B cell (primary cell): ENCODE measurements at regions not wholly inside any gene's neighbourhood (a gene's known extent, or its start where the extent isn't known, plus 50 kb on each side); places are given as distances from the start of the nearest gene placed in this dataset.

ENCODE experiments used
- ATAC-seq: fragments of 200-7000 bp; cut with Tn5 transposase; one replicate; pipeline ENCODE4 v1.10.0; 2021; ENCODE audit warnings: low read depth, mild to moderate bottlenecking, moderate number of reproducible peaks, moderate library complexity
- CTCF ChIA-PET: fragments of 350-600 bp; sonication (Branson Sonifier 250); formaldehyde crosslinking; loops from one replicate; lab custom pipeline; 2021; ENCODE audit warnings: antibody characterized with exemption, inconsistent platforms; lab: Charles Lee
- POLR2A ChIA-PET: fragments of 350-600 bp; sonication (Branson Sonifier 250); formaldehyde crosslinking; loops from one replicate; lab custom pipeline; 2021; ENCODE audit warnings: antibody characterized with exemption; lab: Charles Lee
- DNase-seq: peaks from one replicate; pipeline ENCODE4 v3.0.0; 2013
- H2AFZ ChIP-seq: 2 replicates; pipeline ENCODE4 v1.6.1; 2012; ENCODE audit warnings: mild to moderate bottlenecking, low read depth, low read length; ENCODE audit not compliant: insufficient read depth, poor library complexity, severe bottlenecking
- H3K27ac ChIP-seq, 2 donors: 1 replicate in 1 of 2; 2 replicates in 1 of 2; pipeline ENCODE4 v1.5.1; 2012 to 2013; ENCODE audit warnings: low read length in 2 of 2, mild to moderate bottlenecking in 2 of 2, moderate library complexity in 1 of 2
- H3K27me3 ChIP-seq, 4 experiments: fragments of 200-600 bp in 1 of 4; sonication (generic) in 1 of 4; replicated peaks in 1 of 4; 1 replicate in 2 of 4; 2 replicates in 2 of 4; pipeline versions ENCODE4 v1.6.1 to v1.7.0; 2013 to 2016; ENCODE audit warnings: low read length in 3 of 4, mild to moderate bottlenecking in 2 of 4, mixed read lengths in 1 of 4, moderate library complexity in 1 of 4; ENCODE audit not compliant: insufficient read depth in 4 of 4, control insufficient read depth in 3 of 4; ENCODE audit errors: control extremely low read depth in 1 of 4
- H3K36me3 ChIP-seq, 2 experiments: replicated peaks in 1 of 2; 1 replicate in 1 of 2; 2 replicates in 1 of 2; pipeline versions ENCODE4 v1.6.1 to v1.7.1; 2013; ENCODE audit warnings: low read length in 1 of 2; ENCODE audit not compliant: insufficient read depth in 2 of 2, control insufficient read depth in 1 of 2; ENCODE audit errors: control extremely low read depth in 1 of 2, extremely low read depth in 1 of 2
- H3K4me1 ChIP-seq, 2 donors: fragments of 200-600 bp in 1 of 2; sonication (generic) in 1 of 2; 1 replicate in 1 of 2; 2 replicates in 1 of 2; pipeline versions ENCODE4 v1.5.1 to v1.6.1; 2013 to 2017; ENCODE audit warnings: low read length in 2 of 2; ENCODE audit not compliant: control insufficient read depth in 2 of 2, insufficient read depth in 2 of 2
- H3K4me2 ChIP-seq: replicated peaks from 2 replicates; pipeline ENCODE3; 2012; ENCODE audit warnings: mild to moderate bottlenecking, low read depth, low read length; ENCODE audit not compliant: poor library complexity, severe bottlenecking
- H3K4me3 ChIP-seq, 5 experiments: fragments of 200-600 bp in 1 of 5; sonication (generic) in 1 of 5; 1 replicate in 3 of 5; 2 replicates in 2 of 5; pipeline versions ENCODE4 v1.5.1 to v1.7.0; 2011 to 2016; ENCODE audit warnings: low read length in 4 of 5, mild to moderate bottlenecking in 4 of 5, low read depth in 2 of 5, control low read depth in 1 of 5, moderate library complexity in 1 of 5; ENCODE audit not compliant: insufficient read depth in 1 of 5; ENCODE audit errors: control extremely low read depth in 1 of 5, extremely low read depth in 1 of 5
- H3K79me2 ChIP-seq: fragments of 200-600 bp; sonication (generic); one replicate; pipeline ENCODE4 v1.6.0; 2016; ENCODE audit warnings: low read length; ENCODE audit not compliant: control insufficient read depth, insufficient read depth
- H3K9ac ChIP-seq: fragments of 200-600 bp; sonication (generic); 2 replicates; pipeline ENCODE4 v1.6.1; 2017; ENCODE audit warnings: mild to moderate bottlenecking, low read length, moderate library complexity
- H3K9me3 ChIP-seq, 3 donors: one replicate each; pipeline versions ENCODE4 v1.6.1 to v1.7.1; 2013; ENCODE audit warnings: low read length in 2 of 3; ENCODE audit not compliant: control insufficient read depth in 2 of 3, insufficient read depth in 1 of 3; ENCODE audit errors: control extremely low read depth in 1 of 3
- H4K20me1 ChIP-seq: 2 replicates; pipeline ENCODE4 v1.6.0; 2012; ENCODE audit warnings: mild to moderate bottlenecking, low read length; ENCODE audit not compliant: insufficient read depth, control insufficient read depth, poor library complexity, severe bottlenecking
- H3K27ac Mint-ChIP-seq: one replicate; pipeline ENCODE4 v1.8.0; 2021; ENCODE audit warnings: mixed read lengths
- H3K27me3 Mint-ChIP-seq: one replicate; pipeline ENCODE4 v1.8.0; 2021; ENCODE audit warnings: mixed read lengths
- H3K4me1 Mint-ChIP-seq: one replicate; pipeline ENCODE4 v1.8.0; 2021; ENCODE audit warnings: mixed read lengths
- H3K4me3 Mint-ChIP-seq: one replicate; pipeline ENCODE4 v1.8.0; 2021; ENCODE audit warnings: mixed read lengths
- H3K9me3 Mint-ChIP-seq: one replicate; pipeline ENCODE4 v1.8.0; 2022; ENCODE audit warnings: mixed read lengths; ENCODE audit not compliant: insufficient read depth
- EZH2 ChIP-seq: IDR thresholded peaks from 2 replicates; pipeline ENCODE4 v1.6.1; 2012; ENCODE audit warnings: borderline replicate concordance, low read depth, mild to moderate bottlenecking, moderate library complexity, low read length; ENCODE audit not compliant: insufficient read depth, poor library complexity, severe bottlenecking
- WGBS: methylation state at CpG from one replicate; pipeline ENCODE4 v1.1.5; 2013; ENCODE audit warnings: missing lambda C conversion rate; ENCODE audit not compliant: insufficient coverage; 5-methylcytosine and 5-hydroxymethylcytosine counted together
- intact Hi-C: fragments of 100-400 bp; cut with micrococcal nuclease; formaldehyde crosslinking; loops from one replicate; pipeline ENCODE4 v1.10.0; 2022
- TF ChIP-seq, protein P1 (sequence below): fragments of 200-600 bp; IDR thresholded peaks from one replicate; pipeline ENCODE4 v1.8.0; 2022; ENCODE audit warnings: antibody characterized with exemption, mild to moderate bottlenecking

GRCh38 chrX:98077440-98077839 lies 1193.7 kb downstream of the RPA4 start:
- H3K27me3 Mint-ChIP-seq = no peaks in the 10 kb centered on the region
- POLR2A ChIA-PET = no interaction called here

GRCh38 chrX:98111684-98112083 lies 1228.0 kb downstream of the RPA4 start:
- CTCF ChIA-PET = no interaction called here
- no peaks in the 10 kb centered on the region for H3K27me3 ChIP-seq
- no peak overlapping the region for H3K4me3 Mint-ChIP-seq
- H3K27ac Mint-ChIP-seq = no peak overlapping the region
- no CpG with 5 or more reads among the region's 3 CpGs for WGBS
- H3K9ac ChIP-seq = no peak overlapping the region
- intact Hi-C loops = no loop called here
- H3K4me3 ChIP-seq = no peak overlapping the region
- no peak overlapping the region for H3K4me2 ChIP-seq
- ATAC-seq (no peak), DNase-seq (no peak)
- no peaks in the 10 kb centered on the region for H3K4me1 Mint-ChIP-seq
- peaks cover 0 to 3% (median 0%) of the 10 kb centered on the region in 3 donors for H3K9me3 ChIP-seq
- H3K4me1 ChIP-seq = no peaks in the 10 kb centered on the region
- no peaks in the 10 kb centered on the region for H3K36me3 ChIP-seq
- TF ChIP-seq, protein P1, sequence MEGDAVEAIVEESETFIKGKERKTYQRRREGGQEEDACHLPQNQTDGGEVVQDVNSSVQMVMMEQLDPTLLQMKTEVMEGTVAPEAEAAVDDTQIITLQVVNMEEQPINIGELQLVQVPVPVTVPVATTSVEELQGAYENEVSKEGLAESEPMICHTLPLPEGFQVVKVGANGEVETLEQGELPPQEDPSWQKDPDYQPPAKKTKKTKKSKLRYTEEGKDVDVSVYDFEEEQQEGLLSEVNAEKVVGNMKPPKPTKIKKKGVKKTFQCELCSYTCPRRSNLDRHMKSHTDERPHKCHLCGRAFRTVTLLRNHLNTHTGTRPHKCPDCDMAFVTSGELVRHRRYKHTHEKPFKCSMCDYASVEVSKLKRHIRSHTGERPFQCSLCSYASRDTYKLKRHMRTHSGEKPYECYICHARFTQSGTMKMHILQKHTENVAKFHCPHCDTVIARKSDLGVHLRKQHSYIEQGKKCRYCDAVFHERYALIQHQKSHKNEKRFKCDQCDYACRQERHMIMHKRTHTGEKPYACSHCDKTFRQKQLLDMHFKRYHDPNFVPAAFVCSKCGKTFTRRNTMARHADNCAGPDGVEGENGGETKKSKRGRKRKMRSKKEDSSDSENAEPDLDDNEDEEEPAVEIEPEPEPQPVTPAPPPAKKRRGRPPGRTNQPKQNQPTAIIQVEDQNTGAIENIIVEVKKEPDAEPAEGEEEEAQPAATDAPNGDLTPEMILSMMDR = no peak
- TF ChIP-seq EZH2 = no peak
- H3K27me3 Mint-ChIP-seq = no peaks in the 10 kb centered on the region
- POLR2A ChIA-PET = no interaction called here
- no peaks in the 10 kb centered on the region for H3K79me2 ChIP-seq
- no peaks in the 10 kb centered on the region for H3K9me3 Mint-ChIP-seq
- no peak overlapping the region for H2AFZ ChIP-seq
- no peaks in the 10 kb centered on the region for H4K20me1 ChIP-seq
- H3K27ac ChIP-seq = no peak overlapping the region

More at GRCh38 chrX:98077440-98077839, 1193.7 kb downstream of the RPA4 start:
- no peak overlapping the region for H3K4me3 Mint-ChIP-seq
- no peak overlapping the region for H2AFZ ChIP-seq
- H3K9me3 ChIP-seq = no peaks in the 10 kb centered on the region
- H3K79me2 ChIP-seq = no peaks in the 10 kb centered on the region
- H3K27me3 ChIP-seq = no peaks in the 10 kb centered on the region
- DNase-seq (no peak), ATAC-seq (no peak)
- TF ChIP-seq EZH2 = no peak
- TF ChIP-seq, protein P1 = no peak
- H3K36me3 ChIP-seq = no peaks in the 10 kb centered on the region
- no peaks in the 10 kb centered on the region for H3K4me1 Mint-ChIP-seq
- no peak overlapping the region for H3K9ac ChIP-seq
- peaks cover 2% of the 10 kb centered on the region for H3K9me3 Mint-ChIP-seq
- CTCF ChIA-PET = no interaction called here
- no CpG with 5 or more reads among the region's 5 CpGs for WGBS
- H3K27ac Mint-ChIP-seq = no peak overlapping the region
- H3K4me1 ChIP-seq = no peaks in the 10 kb centered on the region
- no peak overlapping the region for H3K4me3 ChIP-seq
- no peaks in the 10 kb centered on the region for H4K20me1 ChIP-seq
- no peak overlapping the region for H3K4me2 ChIP-seq
- intact Hi-C loops = no loop called here
- no peak overlapping the region for H3K27ac ChIP-seq
